ENCODE measurements at regions not wholly inside any gene's neighbourhood (a gene's known extent, or its start where the extent isn't known, plus 50 kb on each side); places are given as distances from the start of the nearest gene placed in this dataset.

- TF ChIP-seq USF2 (IDR thresholded peaks at IDR 0.05) = no peak
- TF ChIP-seq CTCF (IDR thresholded peaks at IDR 0.05) = no peak
- no peak for TF ChIP-seq CHD4 (IDR thresholded peaks at IDR 0.05; ENCODE audit: borderline replicate concordance)
- no peak for TF ChIP-seq SMC3 (IDR thresholded peaks at IDR 0.05)
- TF ChIP-seq POLR2A (IDR thresholded peaks at IDR 0.05; ENCODE audit: low read length) = no peak
- no peak for TF ChIP-seq EHMT2 (IDR thresholded peaks at IDR 0.05; ENCODE audit: low read depth)
Observed at GRCh38 chr11:45388472-45388871, 102.3 kb upstream of the SYT13 start.
